ENCODE measurements at regions not wholly inside any gene's neighbourhood (a gene's known extent, or its start where the extent isn't known, plus 50 kb on each side); places are given as distances from the start of the nearest gene placed in this dataset.

- H2BK5ac ChIP-seq (ENCODE audit: low read depth, low read length, poor library complexity, severe bottlenecking) = no peak overlapping the region
- no peak for DNase-seq
- H3K4ac ChIP-seq (ENCODE audit: low read depth in 1 of 2, low read length in 2 of 2) = no peak overlapping the region
- peaks cover 15 to 76% of the 10 kb centered on the region in 2 experiments for H3K27me3 ChIP-seq (ENCODE audit: control insufficient read depth in 1 of 2, insufficient read depth in 1 of 2, low read length in 2 of 2)
- H2BK15ac ChIP-seq (ENCODE audit: low read depth, poor library complexity, severe bottlenecking) = no peak overlapping the region
- H4K8ac ChIP-seq (ENCODE audit: low read length) = no peak overlapping the region
- H3K36me3 ChIP-seq (ENCODE audit: control insufficient read depth in 1 of 2, insufficient read depth in 2 of 2, low read depth in 1 of 2, low read length in 2 of 2) = no peaks in the 10 kb centered on the region
- H3K27ac ChIP-seq (ENCODE audit: low read length, poor library complexity, severe bottlenecking) = no peak overlapping the region
- WGBS = 74% methylated on average over 19 of the region's 19 CpGs
- H3K4me2 ChIP-seq (ENCODE audit: low read length, poor library complexity, severe bottlenecking) = no peak overlapping the region
- no peak overlapping the region for H3K4me3 ChIP-seq (ENCODE audit: insufficient read depth in 1 of 2, low read depth in 1 of 2, low read length in 2 of 2)
- H3K18ac ChIP-seq (ENCODE audit: low read depth in 1 of 2, low read length in 2 of 2) = no peak overlapping the region
- H3K9me3 ChIP-seq (ENCODE audit: control insufficient read depth, low read length) = peaks cover 10% of the 10 kb centered on the region
- H3K14ac ChIP-seq (ENCODE audit: low read length in 2 of 2) = no peak overlapping the region
- no peak overlapping the region for H3K9ac ChIP-seq (ENCODE audit: low read length)
- H3K23ac ChIP-seq (ENCODE audit: low read length in 2 of 2) = no peak overlapping the region
- no peak overlapping the region for H2AK5ac ChIP-seq (ENCODE audit: low read length, severe bottlenecking)
- H4K91ac ChIP-seq (ENCODE audit: low read length) = no peak overlapping the region
- no peak overlapping the region for H2BK120ac ChIP-seq (ENCODE audit: low read depth, low read length)
- H2AFZ ChIP-seq (ENCODE audit: low read depth, low read length) = no peak overlapping the region
- no peaks in the 10 kb centered on the region for H3K79me1 ChIP-seq (replicated peaks; ENCODE audit: low read length, poor library complexity, severe bottlenecking)
- no peak overlapping the region for H2BK12ac ChIP-seq (ENCODE audit: low read length in 2 of 2)
- no peaks in the 10 kb centered on the region for H3K4me1 ChIP-seq (ENCODE audit: control insufficient read depth, insufficient read depth, low read depth, low read length)
These were observed 86.2 kb downstream of the ANKRD60 start for GRCh38 chr20:58141971-58142842.

- Histone ChIP-seq H3K79me1 (replicated peaks; ENCODE audit: low read length, poor library complexity, severe bottlenecking) (no peaks in the 10 kb centered on the region), H3K27me3 (ENCODE audit: control insufficient read depth in 1 of 2, insufficient read depth in 1 of 2, low read length in 2 of 2) (peaks cover 15 to 76% of the 10 kb centered on the region in 2 experiments), H3K23ac (ENCODE audit: low read length in 2 of 2) (no peak overlapping the region), H3K4me2 (ENCODE audit: low read length, poor library complexity, severe bottlenecking) (no peak overlapping the region), H4K91ac (ENCODE audit: low read length) (no peak overlapping the region), H2BK12ac (ENCODE audit: low read length in 2 of 2) (no peak overlapping the region), H3K9ac (ENCODE audit: low read length) (no peak overlapping the region), H3K9me3 (ENCODE audit: control insufficient read depth, low read length) (peaks cover 10% of the 10 kb centered on the region), H3K18ac (ENCODE audit: low read depth in 1 of 2, low read length in 2 of 2) (no peak overlapping the region), H2BK15ac (ENCODE audit: low read depth, poor library complexity, severe bottlenecking) (no peak overlapping the region), H3K36me3 (ENCODE audit: control insufficient read depth in 1 of 2, insufficient read depth in 2 of 2, low read depth in 1 of 2, low read length in 2 of 2) (no peaks in the 10 kb centered on the region), H2AFZ (ENCODE audit: low read depth, low read length) (no peak overlapping the region), H3K27ac (ENCODE audit: low read length, poor library complexity, severe bottlenecking) (no peak overlapping the region), H2BK120ac (ENCODE audit: low read depth, low read length) (no peak overlapping the region), H3K4ac (ENCODE audit: low read depth in 1 of 2, low read length in 2 of 2) (no peak overlapping the region), H2BK5ac (ENCODE audit: low read depth, low read length, poor library complexity, severe bottlenecking) (no peak overlapping the region), H2AK5ac (ENCODE audit: low read length, severe bottlenecking) (no peak overlapping the region), H4K8ac (ENCODE audit: low read length) (no peak overlapping the region), H3K4me3 (ENCODE audit: insufficient read depth in 1 of 2, low read depth in 1 of 2, low read length in 2 of 2) (no peak overlapping the region), H3K14ac (ENCODE audit: low read length in 2 of 2) (no peak overlapping the region), H3K4me1 (ENCODE audit: control insufficient read depth, insufficient read depth, low read depth, low read length) (no peaks in the 10 kb centered on the region)
- DNase-seq = no peak
- 41% methylated on average over 3 of the region's 4 CpGs for WGBS
These were observed 87.0 kb downstream of the ANKRD60 start for GRCh38 chr20:58141496-58141895.

GRCh38 chr20:58140787-58141425 lies 87.5 kb downstream of the ANKRD60 start:
- WGBS = 80% methylated on average over 1 of the region's 3 CpGs
- Histone ChIP-seq H3K4me2 (ENCODE audit: low read length, poor library complexity, severe bottlenecking) (no peak overlapping the region), H4K91ac (ENCODE audit: low read length) (no peak overlapping the region), H2BK12ac (ENCODE audit: low read length in 2 of 2) (no peak overlapping the region), H3K4me1 (ENCODE audit: control insufficient read depth, insufficient read depth, low read depth, low read length) (no peaks in the 10 kb centered on the region), H2BK5ac (ENCODE audit: low read depth, low read length, poor library complexity, severe bottlenecking) (no peak overlapping the region), H3K9ac (ENCODE audit: low read length) (no peak overlapping the region), H3K9me3 (ENCODE audit: control insufficient read depth, low read length) (peaks cover 10% of the 10 kb centered on the region), H3K27ac (ENCODE audit: low read length, poor library complexity, severe bottlenecking) (no peak overlapping the region), H2AFZ (ENCODE audit: low read depth, low read length) (no peak overlapping the region), H3K18ac (ENCODE audit: low read depth in 1 of 2, low read length in 2 of 2) (no peak overlapping the region), H3K4ac (ENCODE audit: low read depth in 1 of 2, low read length in 2 of 2) (no peak overlapping the region), H2BK15ac (ENCODE audit: low read depth, poor library complexity, severe bottlenecking) (no peak overlapping the region), H3K14ac (ENCODE audit: low read length in 2 of 2) (no peak overlapping the region), H3K79me1 (replicated peaks; ENCODE audit: low read length, poor library complexity, severe bottlenecking) (no peaks in the 10 kb centered on the region), H3K36me3 (ENCODE audit: control insufficient read depth in 1 of 2, insufficient read depth in 2 of 2, low read depth in 1 of 2, low read length in 2 of 2) (no peaks in the 10 kb centered on the region), H2AK5ac (ENCODE audit: low read length, severe bottlenecking) (no peak overlapping the region), H4K8ac (ENCODE audit: low read length) (no peak overlapping the region), H2BK120ac (ENCODE audit: low read depth, low read length) (no peak overlapping the region), H3K4me3 (ENCODE audit: insufficient read depth in 1 of 2, low read depth in 1 of 2, low read length in 2 of 2) (no peak overlapping the region), H3K27me3 (ENCODE audit: control insufficient read depth in 1 of 2, insufficient read depth in 1 of 2, low read length in 2 of 2) (peaks cover 17 to 77% of the 10 kb centered on the region in 2 experiments), H3K23ac (ENCODE audit: low read length in 2 of 2) (no peak overlapping the region)
- no peak for DNase-seq
